ENCODE measurements at regions not wholly inside any gene's neighbourhood (a gene's known extent, or its start where the extent isn't known, plus 50 kb on each side); places are given as distances from the start of the nearest gene placed in this dataset.

GRCh38 chr13:37947419-37948140 lies 78.0 kb upstream of the TRPC4 start:
- H3K4me1 ChIP-seq (ENCODE audit: low read depth, poor library complexity, severe bottlenecking), result no peaks in the 10 kb centered on the region
- H4K20me1 ChIP-seq (ENCODE audit: insufficient read depth), result no peaks in the 10 kb centered on the region
- no peak overlapping the region for H3K4me3 ChIP-seq (IDR thresholded peaks at IDR 0.05; ENCODE audit: insufficient read depth, low read depth, low read length)
- no peak overlapping the region for H3K27ac ChIP-seq
- H3K36me3 ChIP-seq (ENCODE audit: insufficient read depth), result no peaks in the 10 kb centered on the region
- H2AFZ ChIP-seq (ENCODE audit: low read depth), result no peak overlapping the region
- H3K4me2 ChIP-seq, result no peak overlapping the region
- TF ChIP-seq, protein P1, sequence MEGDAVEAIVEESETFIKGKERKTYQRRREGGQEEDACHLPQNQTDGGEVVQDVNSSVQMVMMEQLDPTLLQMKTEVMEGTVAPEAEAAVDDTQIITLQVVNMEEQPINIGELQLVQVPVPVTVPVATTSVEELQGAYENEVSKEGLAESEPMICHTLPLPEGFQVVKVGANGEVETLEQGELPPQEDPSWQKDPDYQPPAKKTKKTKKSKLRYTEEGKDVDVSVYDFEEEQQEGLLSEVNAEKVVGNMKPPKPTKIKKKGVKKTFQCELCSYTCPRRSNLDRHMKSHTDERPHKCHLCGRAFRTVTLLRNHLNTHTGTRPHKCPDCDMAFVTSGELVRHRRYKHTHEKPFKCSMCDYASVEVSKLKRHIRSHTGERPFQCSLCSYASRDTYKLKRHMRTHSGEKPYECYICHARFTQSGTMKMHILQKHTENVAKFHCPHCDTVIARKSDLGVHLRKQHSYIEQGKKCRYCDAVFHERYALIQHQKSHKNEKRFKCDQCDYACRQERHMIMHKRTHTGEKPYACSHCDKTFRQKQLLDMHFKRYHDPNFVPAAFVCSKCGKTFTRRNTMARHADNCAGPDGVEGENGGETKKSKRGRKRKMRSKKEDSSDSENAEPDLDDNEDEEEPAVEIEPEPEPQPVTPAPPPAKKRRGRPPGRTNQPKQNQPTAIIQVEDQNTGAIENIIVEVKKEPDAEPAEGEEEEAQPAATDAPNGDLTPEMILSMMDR (conservative IDR thresholded peaks at IDR 0.05; ENCODE audit: low read depth, low read length), result no peak
- H3K79me2 ChIP-seq (ENCODE audit: insufficient read depth, low read depth), result no peaks in the 10 kb centered on the region
- H3K9ac ChIP-seq, result no peak overlapping the region
- no peaks in the 10 kb centered on the region for H3K27me3 ChIP-seq (ENCODE audit: insufficient read depth, low read depth)

DNA sequence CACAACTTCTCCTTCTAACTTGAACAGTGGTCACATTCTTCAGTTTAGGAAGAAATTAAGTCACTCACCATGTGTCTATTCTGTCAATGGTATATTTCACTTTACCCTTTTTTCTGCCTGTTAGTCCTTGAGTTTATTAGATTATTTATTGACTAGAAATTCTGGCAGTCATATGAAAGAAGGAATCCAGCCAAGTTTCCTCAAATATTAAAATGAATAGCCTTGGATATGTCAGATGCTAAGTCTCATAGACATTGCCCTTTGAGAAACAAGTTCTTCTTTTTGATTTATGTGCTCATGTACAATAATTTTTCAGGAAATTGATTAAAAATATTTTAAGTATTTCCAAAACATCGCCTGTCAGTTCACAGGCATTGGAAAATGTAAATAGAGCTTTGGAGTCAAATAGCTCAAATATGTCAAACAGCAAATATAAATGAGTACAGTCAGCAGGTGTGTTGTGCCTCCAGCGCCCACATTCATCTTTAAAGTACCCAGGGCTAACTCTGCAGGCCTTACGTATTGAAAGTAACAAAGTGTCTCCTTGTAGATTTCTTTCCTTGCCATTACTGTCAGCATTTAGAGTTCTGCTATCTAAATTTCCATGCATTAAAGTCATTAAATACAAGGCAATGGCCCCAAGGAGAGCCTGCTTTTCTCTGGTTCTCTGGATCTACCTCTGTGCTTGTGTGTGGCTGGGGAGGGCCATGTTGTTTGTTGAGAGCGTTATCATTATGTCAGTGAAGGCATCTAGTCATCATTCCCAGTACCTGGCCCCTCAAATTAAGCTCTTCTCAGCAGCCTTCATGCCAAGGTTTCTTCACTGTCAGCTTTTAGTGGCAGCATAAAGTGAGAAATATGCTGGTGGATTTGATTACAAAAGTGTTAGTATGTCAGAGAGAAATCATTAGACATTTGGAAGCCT lies 76.3 kb upstream of the TRPC4 start:
- H2AFZ ChIP-seq (ENCODE audit: low read depth), result no peak overlapping the region
- H3K4me3 ChIP-seq (IDR thresholded peaks at IDR 0.05; ENCODE audit: insufficient read depth, low read depth, low read length), result no peak overlapping the region
- H3K36me3 ChIP-seq (ENCODE audit: insufficient read depth), result no peaks in the 10 kb centered on the region
- H4K20me1 ChIP-seq (ENCODE audit: insufficient read depth), result no peaks in the 10 kb centered on the region
- no peak overlapping the region for H3K9ac ChIP-seq
- H3K4me1 ChIP-seq (ENCODE audit: low read depth, poor library complexity, severe bottlenecking), result no peaks in the 10 kb centered on the region
- no peaks in the 10 kb centered on the region for H3K27me3 ChIP-seq (ENCODE audit: insufficient read depth, low read depth)
- no peak overlapping the region for H3K27ac ChIP-seq
- no peak overlapping the region for H3K4me2 ChIP-seq
- TF ChIP-seq, protein P1 (conservative IDR thresholded peaks at IDR 0.05; ENCODE audit: low read depth, low read length), result no peak
- H3K79me2 ChIP-seq (ENCODE audit: insufficient read depth, low read depth), result no peaks in the 10 kb centered on the region

GRCh38 chr13:37944869-37945442 lies 75.4 kb upstream of the TRPC4 start:
- Histone ChIP-seq H3K27ac (no peak overlapping the region), H3K27me3 (ENCODE audit: insufficient read depth, low read depth) (no peaks in the 10 kb centered on the region), H4K20me1 (ENCODE audit: insufficient read depth) (no peaks in the 10 kb centered on the region), H3K79me2 (ENCODE audit: insufficient read depth, low read depth) (no peaks in the 10 kb centered on the region), H3K4me3 (IDR thresholded peaks at IDR 0.05; ENCODE audit: insufficient read depth, low read depth, low read length) (no peak overlapping the region), H2AFZ (ENCODE audit: low read depth) (no peak overlapping the region), H3K4me1 (ENCODE audit: low read depth, poor library complexity, severe bottlenecking) (no peaks in the 10 kb centered on the region), H3K36me3 (ENCODE audit: insufficient read depth) (no peaks in the 10 kb centered on the region), H3K4me2 (no peak overlapping the region), H3K9ac (no peak overlapping the region)
- TF ChIP-seq, protein P1 (conservative IDR thresholded peaks at IDR 0.05; ENCODE audit: low read depth, low read length), result no peak

DNA sequence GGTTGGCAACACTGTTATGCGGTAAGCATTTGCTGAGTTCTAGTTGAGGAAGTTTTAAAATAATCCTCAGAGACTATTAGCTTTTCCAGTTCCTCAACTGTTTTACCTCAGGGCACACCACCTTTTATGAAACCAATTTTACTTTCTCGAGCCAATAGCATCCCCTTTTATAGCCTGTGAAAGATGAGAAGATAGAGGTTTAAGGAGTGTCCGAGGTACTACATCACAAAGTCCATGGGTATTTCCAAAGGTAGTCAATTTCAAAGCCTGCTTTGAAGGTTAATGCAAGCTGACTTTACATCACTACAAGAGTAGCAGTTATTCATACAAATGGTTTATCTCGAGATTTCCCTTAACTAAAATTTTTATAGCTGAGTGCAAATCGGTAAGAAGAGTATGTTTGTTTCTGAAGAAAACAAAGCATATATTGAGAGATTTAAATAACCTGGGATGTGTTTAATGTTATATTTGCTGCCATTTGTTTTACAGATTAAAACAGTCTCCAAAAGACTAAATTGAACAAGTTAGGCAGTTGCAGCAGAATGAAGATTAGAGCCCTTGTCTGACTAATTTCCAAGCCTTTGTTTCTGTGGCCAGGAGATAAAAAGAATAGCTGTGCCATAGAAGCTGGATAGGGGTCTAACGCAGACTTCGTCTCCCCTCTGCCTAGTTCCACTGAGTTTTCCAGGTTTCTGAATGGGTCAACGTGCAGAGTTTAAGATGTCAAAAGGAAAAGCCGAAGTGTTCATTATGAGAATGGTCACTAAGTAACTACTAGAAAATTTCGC lies 74.7 kb upstream of the TRPC4 start:
- Histone ChIP-seq H3K4me2 (no peak overlapping the region), H3K4me3 (IDR thresholded peaks at IDR 0.05; ENCODE audit: insufficient read depth, low read depth, low read length) (no peak overlapping the region), H3K36me3 (ENCODE audit: insufficient read depth) (no peaks in the 10 kb centered on the region), H2AFZ (ENCODE audit: low read depth) (no peak overlapping the region), H3K27me3 (ENCODE audit: insufficient read depth, low read depth) (no peaks in the 10 kb centered on the region), H3K79me2 (ENCODE audit: insufficient read depth, low read depth) (no peaks in the 10 kb centered on the region), H3K9ac (no peak overlapping the region), H4K20me1 (ENCODE audit: insufficient read depth) (no peaks in the 10 kb centered on the region), H3K4me1 (ENCODE audit: low read depth, poor library complexity, severe bottlenecking) (no peaks in the 10 kb centered on the region), H3K27ac (no peak overlapping the region)
- TF ChIP-seq, protein P1 (conservative IDR thresholded peaks at IDR 0.05; ENCODE audit: low read depth, low read length), result no peak
